Activated gamma-delta T cell treated with Interleukin-2 at 50 U/mL for 16 hours (primary cell): ENCODE measurements at regions not wholly inside any gene's neighbourhood (a gene's known extent, or its start where the extent isn't known, plus 50 kb on each side); places are given as distances from the start of the nearest gene placed in this dataset.

Source experiments
- DNase-seq: peaks from one replicate; pipeline ENCODE4 v3.0.0-alpha.2; 2020

DNA sequence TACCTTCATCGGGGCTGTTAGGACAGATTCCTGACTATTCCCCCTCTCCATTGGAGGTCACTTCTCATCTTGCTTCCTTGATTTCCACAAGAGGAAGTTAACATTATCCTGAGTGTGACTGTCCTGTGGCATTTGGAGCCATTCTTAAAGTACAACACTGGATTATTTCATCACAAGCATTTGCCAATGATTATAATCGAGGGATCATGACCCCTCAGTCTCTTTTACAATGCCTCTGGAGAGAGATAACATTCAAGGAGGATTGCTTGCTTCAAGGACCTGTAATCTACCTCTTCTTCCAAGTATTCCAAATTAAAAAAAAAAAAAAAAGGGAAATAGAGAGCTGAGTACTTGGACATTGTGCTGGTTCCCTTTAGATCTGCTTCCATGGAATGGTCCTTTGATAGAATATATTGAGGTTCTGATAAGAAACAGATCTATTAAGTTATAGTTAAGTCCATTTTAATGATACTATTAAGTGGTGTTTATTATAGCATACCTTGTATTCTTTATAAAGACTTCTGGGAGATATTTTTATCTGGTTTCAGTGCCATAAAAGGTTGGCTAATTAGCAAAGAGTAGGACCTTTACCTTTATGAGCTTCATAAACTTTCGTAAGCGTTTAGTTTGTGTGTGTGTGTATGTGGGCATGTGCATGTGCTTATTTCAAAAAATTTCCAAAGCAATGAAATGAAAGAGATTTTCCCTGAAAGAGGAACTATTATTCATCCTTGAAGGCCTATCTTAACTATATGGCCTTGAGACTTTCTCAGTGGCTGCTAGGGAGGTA lies 469.1 kb downstream of the DHX35 start:
- no peak for DNase-seq

DNA sequence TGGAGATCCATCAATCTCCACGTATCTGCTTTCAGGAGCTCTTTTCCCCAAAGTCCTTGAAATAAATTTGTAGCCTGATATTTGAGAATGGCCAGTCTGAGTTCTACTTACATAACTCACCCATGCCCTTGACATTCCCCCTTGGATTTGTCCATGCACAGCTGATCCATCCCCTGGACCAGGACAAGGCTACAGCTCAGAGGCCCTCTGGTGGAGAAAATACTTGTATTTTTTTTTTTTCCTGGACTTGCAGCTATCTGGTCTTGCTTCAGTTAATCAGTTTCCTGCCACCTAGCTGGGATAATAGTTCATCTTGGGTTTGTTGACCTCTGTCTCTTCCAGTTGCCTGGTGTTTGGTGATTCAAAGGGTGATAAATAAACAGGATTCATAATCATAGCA lies 467.6 kb downstream of the DHX35 start:
- DNase-seq, result no peak

DNA sequence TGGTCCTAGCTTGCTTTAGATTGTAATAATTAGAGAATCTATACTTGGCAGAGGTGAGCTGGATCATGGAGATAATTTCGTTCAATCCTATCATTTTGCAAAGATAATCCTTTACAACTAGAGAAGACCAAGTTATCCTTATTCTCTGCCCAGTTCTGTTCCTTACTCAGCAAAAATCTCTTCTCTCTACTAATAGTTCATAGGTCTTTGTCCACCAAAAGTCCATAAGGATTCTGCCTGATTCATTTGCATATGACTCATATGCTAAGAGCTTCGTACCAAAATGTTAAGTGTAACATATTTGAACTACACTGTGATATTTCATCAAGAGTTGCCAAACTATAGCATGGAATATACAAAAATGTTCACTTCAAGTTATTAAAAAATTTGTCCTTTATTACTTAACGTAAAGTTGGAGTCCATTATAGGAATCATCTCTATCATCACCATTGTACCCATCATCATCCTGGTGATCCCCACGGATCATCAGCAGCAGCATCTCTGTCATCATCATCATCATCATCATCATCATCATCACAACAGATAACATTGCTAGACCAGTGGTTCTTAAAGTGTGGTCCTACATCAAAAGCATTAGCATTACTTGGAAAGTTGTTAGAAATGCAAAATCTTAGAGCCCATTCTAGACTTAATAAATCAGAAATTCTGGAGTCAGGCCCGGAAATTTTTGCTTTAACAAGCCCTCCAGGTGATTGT lies 463.0 kb downstream of the DHX35 start:
- no peak for DNase-seq

DNA sequence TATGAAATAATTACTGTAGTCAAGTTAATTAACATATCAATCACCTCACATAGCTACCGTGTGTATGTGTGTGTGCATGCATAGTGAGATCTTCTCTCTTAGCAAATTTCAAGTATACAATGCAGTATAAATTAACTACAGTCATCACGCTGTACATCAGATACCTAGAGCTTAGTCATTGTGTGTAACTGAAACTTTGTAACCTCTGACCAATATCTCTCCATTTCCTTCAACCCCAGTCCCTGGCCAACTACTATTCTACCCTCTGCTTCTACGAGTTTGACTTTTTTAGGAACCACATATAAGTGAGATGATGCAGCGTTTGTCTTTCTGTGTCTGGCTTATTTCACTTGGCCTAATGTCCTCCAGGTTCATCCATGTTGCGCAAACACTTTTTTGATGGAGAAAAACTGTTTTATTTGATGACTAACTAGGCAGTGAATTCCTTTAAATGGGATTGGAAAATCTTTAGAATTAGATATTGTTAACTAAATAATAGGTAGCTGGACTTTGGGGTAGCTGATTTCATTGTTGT lies 459.5 kb downstream of the DHX35 start:
- no peak for DNase-seq

DNA sequence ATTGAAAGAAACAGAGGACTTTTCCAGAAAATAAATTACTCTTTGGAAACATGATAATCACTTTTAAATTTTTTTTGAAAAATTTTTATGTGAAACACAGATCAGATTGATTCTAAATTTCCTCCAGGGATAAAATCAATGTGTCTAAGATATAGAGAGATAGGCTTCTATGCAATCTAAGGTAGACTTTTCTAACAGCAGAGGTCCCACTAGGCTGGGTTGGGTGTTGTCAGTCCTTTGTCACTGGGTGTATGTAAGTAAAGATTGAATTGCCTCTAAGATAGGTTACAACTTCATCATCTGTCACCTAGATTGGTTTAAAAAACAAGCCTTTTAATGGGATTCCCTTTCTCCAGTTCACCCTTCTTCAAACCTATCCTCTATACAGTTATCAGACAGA lies 449.9 kb downstream of the DHX35 start:
- DNase-seq, result no peak

DNA sequence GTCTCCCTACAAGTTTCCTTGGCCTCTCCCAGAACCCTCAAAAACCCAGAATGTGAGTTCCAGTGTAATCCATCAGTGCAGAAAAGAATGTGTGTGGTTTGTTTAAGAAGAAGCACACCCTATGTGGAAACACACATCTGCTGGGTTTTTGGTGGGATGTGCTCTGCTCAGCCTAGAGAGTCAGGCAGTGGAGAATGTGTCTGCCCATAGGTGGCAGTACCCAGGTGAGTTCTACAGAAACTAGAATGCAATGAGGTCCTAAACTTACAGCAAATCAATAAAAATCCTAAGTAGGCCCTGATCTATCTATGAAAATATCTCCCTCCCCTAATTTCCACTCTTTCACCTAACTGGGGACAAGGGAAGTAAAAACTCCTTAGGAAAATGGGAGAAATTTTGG lies 437.3 kb downstream of the DHX35 start:
- DNase-seq, result no peak

DNA sequence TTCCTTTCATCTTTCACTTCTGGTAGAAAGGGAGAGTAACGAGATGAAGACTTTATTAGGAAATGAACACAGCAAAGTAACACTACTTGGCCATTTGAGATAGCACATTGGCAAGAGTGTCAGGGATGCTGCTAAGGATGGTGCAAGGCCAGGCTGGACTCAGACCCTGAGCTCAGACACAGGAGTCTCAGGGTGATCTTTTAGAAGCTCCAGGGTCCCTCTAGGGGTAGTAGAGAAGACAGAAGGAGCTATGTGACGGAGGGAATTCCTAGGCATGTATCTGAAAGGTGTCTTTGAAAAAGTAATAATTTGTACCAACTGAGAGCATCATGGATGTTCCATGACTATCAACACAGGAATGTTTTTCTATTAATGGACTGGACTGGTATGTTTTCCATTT lies 436.5 kb downstream of the DHX35 start:
- no peak for DNase-seq

DNA sequence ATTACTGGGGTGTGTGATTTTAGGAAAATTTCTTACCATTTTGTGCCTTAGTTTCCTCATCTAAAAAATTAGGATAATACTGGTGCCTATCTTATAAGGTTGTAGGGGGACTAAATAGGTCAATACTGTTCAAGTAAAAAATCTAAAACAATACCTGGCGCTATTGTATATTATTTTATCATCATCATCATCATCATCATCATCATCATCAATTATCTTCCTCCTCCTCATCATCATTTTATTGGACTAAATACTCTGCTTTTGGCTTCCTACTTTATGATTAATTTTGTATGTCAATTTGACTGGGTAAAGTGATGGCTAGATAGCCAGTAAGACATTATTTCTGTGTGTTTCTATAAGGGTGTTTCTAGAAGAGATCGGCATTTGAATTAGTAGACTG lies 435.5 kb downstream of the DHX35 start:
- DNase-seq, result no peak

DNA sequence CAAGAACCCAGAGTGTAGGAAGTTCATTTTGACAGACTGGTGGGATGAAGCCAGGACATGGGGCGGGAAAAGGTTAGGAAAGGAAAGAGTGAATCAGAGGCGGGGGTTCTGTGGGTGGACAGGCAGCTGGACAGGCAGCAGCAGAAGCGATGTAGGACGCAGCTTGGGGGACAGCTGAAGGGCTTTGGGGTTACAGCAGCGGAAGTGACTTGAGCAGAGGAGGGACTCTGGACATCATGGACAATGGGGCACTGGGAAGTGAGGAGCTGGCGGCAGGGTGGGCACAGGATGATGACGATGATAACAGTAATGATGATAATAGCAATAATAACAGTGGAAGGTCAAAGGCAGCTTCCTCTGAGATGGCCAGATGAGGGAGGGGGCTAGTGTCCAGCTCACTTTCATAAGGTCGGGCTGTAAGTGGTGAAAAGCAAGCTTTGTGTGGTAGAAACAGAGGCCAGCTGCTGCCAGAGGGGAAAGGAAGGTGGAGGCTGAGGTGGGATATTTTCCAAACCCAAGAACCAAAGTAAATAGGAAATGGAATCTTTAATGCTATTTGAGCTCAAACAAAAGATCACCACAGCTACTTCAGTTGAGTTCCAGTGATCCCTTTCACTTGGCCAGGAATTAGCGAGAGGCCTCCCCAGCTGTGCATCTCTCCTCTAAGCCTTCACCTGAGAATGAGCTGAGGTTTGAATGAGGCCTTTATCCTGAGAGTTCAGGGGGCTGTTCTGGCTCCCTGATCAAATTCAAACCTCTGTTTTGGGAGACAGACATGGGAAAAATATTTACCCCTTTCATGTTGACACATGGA lies 433.5 kb downstream of the DHX35 start:
- DNase-seq, result no peak

DNA sequence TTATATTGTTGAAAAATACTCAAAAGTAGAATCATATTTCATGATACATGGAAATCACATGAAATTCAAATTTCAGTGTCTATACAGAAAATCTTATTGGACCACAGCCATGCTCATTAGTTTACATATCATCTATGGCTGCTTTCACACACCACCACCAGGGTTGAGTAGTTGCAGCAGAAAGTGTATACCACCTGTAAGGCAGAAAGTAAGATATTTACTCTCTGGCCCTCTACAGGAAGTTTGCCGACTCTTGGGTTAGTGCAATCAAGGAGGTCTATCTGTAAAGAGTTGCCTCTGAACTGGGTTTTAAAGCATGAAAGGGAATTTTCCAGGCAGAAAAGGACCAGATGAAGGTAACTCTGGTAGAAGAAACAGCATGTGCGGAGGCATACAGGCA lies 432.3 kb downstream of the DHX35 start:
- DNase-seq, result no peak

DNA sequence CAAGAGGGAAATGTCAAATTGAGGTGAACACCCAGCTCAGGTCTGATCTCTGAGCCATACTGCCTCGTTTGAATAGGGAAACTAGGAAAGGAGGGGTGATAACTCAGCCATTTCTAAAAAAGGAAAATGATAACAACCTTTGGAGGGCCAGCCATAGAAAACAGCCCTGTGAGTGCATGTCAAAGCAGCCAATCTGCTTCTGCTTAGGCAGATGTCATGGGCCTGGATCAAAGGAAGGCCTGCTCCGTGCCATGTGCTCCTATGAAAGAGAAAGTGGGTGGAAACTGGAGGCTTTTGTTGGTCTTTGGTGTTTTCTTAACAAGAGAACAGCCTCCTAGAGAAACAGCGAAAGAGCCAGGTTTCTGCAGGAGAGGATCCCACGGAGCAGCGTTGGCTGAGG lies 428.0 kb downstream of the DHX35 start:
- no peak for DNase-seq

DNA sequence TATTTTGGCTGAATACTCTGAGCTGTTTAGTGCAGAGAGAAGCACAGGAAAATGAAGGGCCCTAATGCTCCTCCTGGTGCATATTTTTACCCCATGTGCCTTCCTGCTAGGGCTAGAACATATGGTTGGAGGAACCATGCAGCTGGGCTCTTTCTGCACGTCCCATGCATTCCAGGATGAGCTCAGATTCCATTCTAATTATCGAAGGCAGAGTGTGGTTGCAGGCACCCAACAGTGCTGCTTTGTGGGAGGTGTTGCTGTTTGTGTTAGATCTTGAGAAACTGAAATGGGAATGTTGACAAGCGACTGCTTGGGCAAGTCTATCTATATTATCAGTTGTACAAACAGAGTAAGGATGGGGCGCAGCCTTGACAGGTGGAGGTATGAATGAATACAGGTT lies 419.5 kb downstream of the DHX35 start:
- DNase-seq, result no peak

DNA sequence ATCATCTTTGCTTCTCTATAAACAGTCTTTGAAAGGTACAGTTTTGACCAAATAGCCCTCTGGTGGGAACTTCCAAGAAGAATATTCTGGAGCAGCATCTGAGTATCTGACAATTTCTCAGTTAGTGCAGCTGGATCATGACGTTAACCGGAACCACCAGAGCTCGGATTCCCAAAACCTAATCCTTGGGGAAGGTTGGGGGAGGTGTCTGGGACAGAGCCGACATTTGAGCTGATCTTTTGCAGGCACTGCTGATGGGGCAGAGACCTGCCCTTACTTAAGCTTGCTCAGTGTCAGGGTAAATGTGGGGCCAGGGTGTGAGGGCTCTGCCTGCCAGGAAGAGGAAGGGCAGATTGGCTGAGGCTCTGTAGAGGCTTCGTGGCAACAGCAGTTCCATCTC lies 416.6 kb downstream of the DHX35 start:
- DNase-seq, result no peak

DNA sequence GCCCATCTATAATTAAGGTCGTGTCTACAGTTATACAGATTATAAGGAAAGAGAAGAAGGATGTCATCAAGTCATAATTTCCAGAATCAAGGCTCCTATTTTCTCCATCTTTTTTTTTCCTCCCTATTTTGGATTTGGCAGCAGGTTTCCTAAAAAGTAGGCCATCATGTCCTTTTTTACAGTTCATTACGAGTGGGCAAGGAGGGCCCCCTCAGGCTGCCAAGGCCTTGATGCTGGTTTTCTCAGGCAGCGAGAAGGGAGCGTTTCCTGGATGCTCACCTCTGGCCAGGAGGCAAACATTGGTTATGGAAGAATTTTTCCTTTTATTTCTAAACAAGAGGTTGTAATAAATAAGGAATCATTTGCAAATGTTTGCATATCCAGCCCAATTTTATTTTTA lies 414.6 kb downstream of the DHX35 start:
- no peak for DNase-seq

DNA sequence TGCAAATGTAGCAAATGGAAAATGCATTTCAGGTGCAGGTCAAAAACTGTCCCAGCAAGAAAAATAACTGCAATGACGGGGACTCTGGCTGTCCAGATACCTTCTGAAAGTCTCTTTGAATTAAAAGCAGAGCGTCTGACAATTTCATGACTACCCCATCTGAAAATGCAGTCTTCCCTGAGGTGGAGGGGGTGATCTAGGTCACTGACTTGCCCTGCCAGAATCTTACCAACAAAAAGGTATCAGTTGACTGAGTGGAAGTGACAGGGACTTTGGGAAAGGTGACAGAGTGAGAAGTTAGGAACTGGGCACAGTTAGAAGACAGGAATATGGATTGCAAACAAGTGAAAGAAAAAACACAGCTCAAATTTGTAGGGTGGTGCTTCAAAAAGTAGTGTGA lies 402.2 kb downstream of the DHX35 start:
- DNase-seq, result no peak

DNA sequence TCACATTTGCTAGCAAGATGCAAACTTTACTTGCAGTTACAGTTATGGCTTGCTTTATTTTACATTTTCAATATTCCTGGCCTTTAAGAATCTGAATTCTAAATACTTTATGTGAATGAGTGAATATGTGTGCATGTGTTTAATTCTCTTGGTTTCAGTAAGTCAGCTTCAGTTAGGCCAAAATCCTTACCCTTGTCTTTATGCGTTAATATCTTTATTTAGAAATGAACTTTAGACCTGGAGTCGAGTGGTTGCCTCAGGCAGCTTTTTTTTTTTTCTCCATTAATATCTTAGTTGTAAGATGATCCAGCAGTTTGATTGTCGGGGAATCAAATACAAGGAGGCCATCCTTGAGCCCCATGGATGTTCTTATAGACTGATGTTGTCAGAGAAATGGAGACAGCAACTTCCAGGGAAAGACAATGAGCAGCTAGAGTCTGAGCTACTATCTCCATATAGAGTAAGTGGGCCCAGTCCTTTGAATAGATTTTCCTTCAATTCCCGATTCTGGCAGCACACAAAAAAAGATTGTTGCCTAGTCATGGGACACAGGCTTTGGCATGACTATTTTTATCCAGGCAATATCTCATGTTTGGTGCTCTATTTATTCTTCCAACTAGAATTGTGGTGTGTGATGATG lies 398.0 kb downstream of the DHX35 start:
- no peak for DNase-seq

DNA sequence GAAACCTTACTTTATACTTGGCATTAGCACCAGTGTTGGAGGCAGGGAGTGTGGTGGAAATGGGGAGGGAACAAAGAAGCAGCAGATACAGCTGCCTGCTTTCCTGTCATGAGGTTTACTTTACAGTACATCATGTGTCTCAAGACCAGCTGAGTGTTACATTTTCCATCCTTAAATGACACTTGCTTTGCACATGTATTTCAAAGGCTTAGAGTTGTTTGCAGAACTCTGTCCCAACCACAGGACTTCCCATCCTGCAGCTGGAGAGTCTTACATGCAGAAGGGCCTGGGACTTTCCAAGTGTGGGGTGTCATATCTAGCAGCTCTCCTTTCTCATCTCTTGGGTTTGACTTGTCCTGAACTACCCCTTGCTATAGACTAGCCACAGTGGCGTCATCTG lies 395.9 kb downstream of the DHX35 start:
- DNase-seq, result no peak

DNA sequence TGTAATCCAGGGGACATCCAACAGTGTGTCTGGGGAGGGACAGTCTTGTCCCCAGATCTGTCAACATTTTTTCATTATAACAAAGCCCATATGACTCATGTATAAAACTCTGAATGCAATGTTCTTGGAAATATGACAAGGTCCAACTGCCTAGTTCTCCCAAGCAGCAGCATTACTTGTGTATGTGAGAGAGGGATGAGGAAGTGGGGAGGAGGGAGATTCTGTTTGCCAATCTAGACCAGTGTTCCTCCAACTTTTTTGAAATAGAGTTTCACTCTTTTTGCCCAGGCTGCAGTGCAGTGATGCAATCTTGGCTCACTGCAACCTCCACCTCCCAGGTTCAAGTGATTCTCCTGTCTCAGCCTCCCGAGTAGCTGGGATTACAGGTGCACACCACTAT lies 394.8 kb downstream of the DHX35 start:
- no peak for DNase-seq

DNA sequence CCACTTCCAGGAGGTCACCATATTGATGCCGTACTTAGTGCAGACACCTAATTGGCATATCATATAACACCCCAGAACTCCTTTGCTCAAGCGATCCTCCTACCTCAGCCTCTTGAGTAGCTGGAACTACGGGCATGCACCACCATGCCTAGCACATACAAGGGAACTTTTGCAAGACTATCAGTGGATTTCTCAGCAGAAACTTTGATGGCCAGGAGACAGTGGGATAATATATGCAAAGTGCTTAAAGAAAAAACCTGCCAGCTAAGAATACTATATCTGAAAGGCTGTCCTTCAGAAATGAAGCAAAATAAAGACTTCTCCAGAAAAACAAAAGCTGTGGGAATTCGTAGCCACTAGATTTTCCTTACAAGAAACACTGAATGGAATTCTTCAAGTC lies 387.1 kb downstream of the DHX35 start:
- DNase-seq, result no peak

DNA sequence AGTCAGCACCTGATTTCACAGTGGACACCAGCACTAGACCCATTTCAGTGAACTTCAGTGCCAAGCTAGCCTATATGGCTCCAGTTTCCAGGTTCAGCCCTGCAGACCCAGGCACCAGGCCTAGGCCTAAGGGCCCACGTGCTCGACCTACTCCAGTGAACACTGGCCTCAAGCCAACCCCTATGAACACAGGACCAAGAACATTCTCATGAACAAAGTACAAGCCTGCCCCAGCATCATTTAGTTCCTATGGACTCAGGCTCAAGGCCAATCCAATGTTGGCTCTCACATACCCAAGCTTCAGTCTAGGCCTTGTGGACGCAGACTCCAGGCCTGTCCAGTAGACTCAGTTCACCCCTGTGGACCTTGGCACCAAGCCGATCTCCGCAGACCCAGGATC lies 385.5 kb downstream of the DHX35 start:
- no peak for DNase-seq

DNA sequence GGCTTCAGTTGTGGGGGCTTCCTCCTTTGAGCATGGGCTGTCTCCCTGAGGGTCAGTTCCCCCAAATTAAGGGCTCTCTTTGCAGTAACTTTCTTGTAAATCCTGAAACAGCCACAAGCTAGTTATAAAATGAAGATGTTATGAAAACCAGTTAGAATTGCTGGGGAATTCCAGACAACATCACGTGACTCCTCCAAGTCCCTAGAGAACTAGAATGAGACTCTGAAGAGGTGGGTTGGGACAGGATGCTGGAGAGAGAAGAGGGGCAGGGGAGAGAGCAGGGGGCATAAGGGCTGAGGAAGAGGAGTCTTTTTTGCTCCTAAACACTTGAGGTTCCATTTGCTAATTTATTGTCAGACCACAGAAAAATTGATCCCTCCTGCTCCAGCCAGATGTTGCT lies 380.3 kb downstream of the DHX35 start:
- no peak for DNase-seq

DNA sequence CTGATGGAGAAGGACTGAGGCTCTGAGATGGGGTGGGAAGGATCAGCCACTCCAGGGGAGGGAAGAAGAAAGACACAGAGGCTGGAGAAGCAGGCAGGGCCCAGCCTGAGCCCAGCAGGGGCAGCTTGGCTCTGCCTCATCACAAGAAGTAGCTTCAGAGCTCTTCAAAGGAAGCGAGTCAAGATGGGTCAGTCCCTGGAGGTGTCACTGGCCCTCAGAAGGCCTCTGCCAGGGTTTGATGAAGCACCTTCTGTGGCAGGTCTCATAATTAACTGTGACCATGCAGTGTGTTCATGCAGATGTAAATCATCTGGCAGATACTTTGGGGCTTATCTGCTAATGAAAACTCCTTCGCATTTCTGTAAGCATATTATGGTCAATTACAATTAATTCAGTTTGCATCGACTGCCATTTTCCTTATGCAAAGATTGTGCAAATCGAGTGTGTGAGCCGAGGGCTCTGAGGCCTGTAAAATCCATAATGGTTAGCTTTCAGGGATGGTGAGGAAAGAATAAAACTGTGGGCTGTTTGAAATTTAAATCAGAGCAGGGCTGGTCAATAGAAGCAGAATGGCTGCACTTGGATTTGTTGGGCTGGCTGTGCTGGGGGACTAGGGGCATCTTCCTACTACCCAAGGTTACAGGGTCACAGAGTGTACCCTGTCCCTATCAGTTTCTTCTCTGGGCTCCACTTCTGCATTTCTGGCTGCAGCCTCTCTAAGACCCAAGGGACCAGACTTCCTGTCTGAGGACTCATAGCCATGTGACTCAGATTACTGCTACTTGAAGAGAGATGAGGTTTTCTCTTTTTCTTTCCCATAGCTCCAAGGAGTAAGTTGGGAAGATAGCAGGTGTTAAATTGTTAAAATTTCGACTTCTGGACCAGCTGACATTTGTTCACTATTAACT lies 376.6 kb downstream of the DHX35 start:
- no peak for DNase-seq
